Astrocyte of the cerebellum (primary cell): ENCODE measurements at regions not wholly inside any gene's neighbourhood (a gene's known extent, or its start where the extent isn't known, plus 50 kb on each side); places are given as distances from the start of the nearest gene placed in this dataset.
"Not testable (repeated sequence)": the region's sequence is repeated elsewhere in the genome, so short reads cannot be mapped to it uniquely, and the experiment has no call there.

Source experiments
- DNase-seq: peaks from one replicate; pipeline ENCODE4 v3.0.0-alpha.2; 2011; ENCODE audit warnings: low read depth
- H3K4me3 ChIP-seq: 2 replicates; pipeline ENCODE4 v1.5.1; 2011; ENCODE audit warnings: mild to moderate bottlenecking, low read depth, low read length, moderate library complexity
- in situ Hi-C: cut with HindIII; loops from 2 replicates; pipeline ENCODE4 v1.10.0; 2017; ENCODE audit warnings: low sequenced_read_pairs
- TF ChIP-seq, protein P1 (sequence below): IDR thresholded peaks from 2 replicates; pipeline ENCODE4 v1.5.1; 2012; ENCODE audit warnings: low read length, low read depth, moderate library complexity, mild to moderate bottlenecking; ENCODE audit errors: missing control alignments

GRCh38 chr3:190983875-190984274 is 121.4 kb upstream of the GMNC start:
- DNase-seq: no peak
- TF ChIP-seq, protein P1, sequence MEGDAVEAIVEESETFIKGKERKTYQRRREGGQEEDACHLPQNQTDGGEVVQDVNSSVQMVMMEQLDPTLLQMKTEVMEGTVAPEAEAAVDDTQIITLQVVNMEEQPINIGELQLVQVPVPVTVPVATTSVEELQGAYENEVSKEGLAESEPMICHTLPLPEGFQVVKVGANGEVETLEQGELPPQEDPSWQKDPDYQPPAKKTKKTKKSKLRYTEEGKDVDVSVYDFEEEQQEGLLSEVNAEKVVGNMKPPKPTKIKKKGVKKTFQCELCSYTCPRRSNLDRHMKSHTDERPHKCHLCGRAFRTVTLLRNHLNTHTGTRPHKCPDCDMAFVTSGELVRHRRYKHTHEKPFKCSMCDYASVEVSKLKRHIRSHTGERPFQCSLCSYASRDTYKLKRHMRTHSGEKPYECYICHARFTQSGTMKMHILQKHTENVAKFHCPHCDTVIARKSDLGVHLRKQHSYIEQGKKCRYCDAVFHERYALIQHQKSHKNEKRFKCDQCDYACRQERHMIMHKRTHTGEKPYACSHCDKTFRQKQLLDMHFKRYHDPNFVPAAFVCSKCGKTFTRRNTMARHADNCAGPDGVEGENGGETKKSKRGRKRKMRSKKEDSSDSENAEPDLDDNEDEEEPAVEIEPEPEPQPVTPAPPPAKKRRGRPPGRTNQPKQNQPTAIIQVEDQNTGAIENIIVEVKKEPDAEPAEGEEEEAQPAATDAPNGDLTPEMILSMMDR: no peak
- no peak overlapping the region for H3K4me3 ChIP-seq
- in situ Hi-C loops: no loop called here

GRCh38 chr3:190973771-190974170 is 111.3 kb upstream of the GMNC start:
- no peak for DNase-seq
- in situ Hi-C loops: no loop called here
- TF ChIP-seq, protein P1: no peak
- no peak overlapping the region for H3K4me3 ChIP-seq

DNA sequence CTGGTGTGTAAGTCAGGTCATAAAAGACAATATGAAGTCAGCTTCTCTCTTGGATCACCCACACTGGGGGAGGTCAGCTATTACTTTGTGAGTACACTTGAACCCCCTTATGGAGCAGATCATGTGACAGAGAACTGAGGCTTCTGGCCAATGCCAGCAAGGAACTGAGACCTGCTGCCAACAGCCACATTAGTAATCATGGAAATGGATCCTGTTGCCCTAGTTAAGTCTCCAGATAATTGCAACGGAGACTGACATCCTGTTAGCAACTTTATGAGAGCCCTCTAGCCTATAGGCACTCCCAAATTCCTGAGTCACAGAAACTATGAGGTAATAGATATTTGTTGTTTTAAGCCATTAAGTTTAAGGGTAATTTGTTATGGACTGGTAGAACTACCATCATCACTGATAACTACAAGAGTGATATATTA is 110.4 kb upstream of the GMNC start:
- DNase-seq: no peak
- in situ Hi-C loops: no loop called here
- H3K4me3 ChIP-seq: no peak overlapping the region
- TF ChIP-seq, protein P1: no peak

DNA sequence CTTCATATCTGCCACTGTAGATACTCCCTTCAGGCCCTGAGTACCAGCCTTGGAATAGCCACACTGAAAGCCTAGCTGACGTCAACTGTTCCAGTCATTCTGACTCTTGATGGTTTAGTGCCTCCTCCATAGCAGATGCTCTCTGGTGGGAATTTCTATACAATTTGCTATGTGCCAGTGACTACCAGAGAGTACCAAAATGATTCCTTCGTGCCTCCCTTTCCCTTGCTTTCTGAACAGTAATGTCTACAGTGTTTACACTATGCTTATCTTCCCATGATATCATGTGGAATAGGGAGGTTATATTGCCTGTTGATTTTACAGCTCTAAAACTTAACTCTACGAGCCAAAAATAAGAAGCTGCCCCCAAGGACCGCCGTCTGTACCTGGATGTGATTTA is 109.7 kb upstream of the GMNC start:
- in situ Hi-C loops: no loop called here
- DNase-seq: no peak
- H3K4me3 ChIP-seq: no peak overlapping the region
- TF ChIP-seq, protein P1: no peak

DNA sequence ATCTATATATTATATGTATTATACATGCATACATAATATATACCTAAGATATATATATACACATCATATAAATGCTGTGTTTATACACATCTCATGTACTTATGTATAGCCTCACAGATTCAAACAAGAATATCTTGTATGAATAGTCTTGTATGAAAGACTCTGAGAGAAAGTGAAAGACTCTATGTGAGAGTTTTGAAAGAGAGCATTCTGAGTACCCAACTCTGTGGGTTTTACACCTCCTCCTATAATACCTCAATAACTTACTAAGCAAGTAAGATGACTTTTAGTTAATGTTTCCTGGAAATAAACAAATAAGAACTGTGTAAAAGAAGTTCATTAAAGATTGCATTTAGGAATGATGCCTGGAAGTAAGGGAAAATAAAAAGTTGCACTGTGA is 108.1 kb upstream of the GMNC start:
- in situ Hi-C loops: no loop called here
- no peak for DNase-seq
- TF ChIP-seq, protein P1: no peak
- no peak overlapping the region for H3K4me3 ChIP-seq

- H3K4me3 ChIP-seq: no peak overlapping the region
- no peak for DNase-seq
- TF ChIP-seq, protein P1: no peak
- in situ Hi-C loops: no loop called here
Measured at GRCh38 chr3:190968616-190969015, 106.1 kb upstream of the GMNC start.

DNA sequence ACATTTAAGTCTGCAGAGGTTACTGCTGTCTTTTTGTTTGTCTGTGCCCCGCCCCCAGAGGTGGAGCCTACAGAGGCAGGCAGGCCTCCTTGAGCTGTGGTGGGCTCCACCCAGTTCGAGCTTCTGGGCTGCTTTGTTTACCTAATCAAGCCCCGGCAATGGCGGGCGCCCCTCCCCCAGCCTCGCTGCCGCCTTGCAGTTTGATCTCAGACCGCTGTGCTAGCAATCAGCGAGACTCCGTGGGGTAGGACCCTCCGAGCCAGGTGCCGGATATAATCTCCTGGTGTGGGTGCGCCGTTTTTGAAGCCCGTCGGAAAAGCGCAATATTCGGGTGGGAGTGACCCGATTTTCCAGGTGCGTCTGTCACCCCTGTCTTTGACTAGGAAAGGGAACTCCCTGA is 102.4 kb upstream of the GMNC start:
- DNase-seq, in situ Hi-C loops, H3K4me3 ChIP-seq: not testable (repeated sequence)
